ENCODE measurements at regions not wholly inside any gene's neighbourhood (a gene's known extent, or its start where the extent isn't known, plus 50 kb on each side); places are given as distances from the start of the nearest gene placed in this dataset.

GRCh38 chr3:194817936-194818335 is 132.3 kb downstream of the FAM43A start:
- TF ChIP-seq FOXM1 (IDR thresholded peaks at IDR 0.05; ENCODE audit: borderline replicate concordance, low read depth): no peak
- no peak for TF ChIP-seq TAF1 (IDR thresholded peaks at IDR 0.05; ENCODE audit: low read depth)
- no peak for TF ChIP-seq YY1 (IDR thresholded peaks at IDR 0.05; ENCODE audit: low read depth)
- no peak for TF ChIP-seq EGR1 (IDR thresholded peaks at IDR 0.05)
- no peak for TF ChIP-seq TEAD4 (IDR thresholded peaks at IDR 0.05)
- no peak for TF ChIP-seq MAX (IDR thresholded peaks at IDR 0.05)
- no peak for TF ChIP-seq REST (IDR thresholded peaks at IDR 0.05; ENCODE audit: low read depth)
- TF ChIP-seq ZBTB7A (IDR thresholded peaks at IDR 0.05; ENCODE audit: low read depth): no peak
- TF ChIP-seq EP300 (IDR thresholded peaks at IDR 0.05; ENCODE audit: borderline replicate concordance): no peak
- no peak for TF ChIP-seq NFIC (IDR thresholded peaks at IDR 0.05)
- TF ChIP-seq CEBPB (IDR thresholded peaks at IDR 0.05): no peak
- no peak for TF ChIP-seq RAD21 (IDR thresholded peaks at IDR 0.05; ENCODE audit: low read depth)
- no peak for TF ChIP-seq TCF12 (IDR thresholded peaks at IDR 0.05; ENCODE audit: low read depth)
- no peak for TF ChIP-seq CREB1 (IDR thresholded peaks at IDR 0.05; ENCODE audit: low read depth)
- TF ChIP-seq, protein P1, sequence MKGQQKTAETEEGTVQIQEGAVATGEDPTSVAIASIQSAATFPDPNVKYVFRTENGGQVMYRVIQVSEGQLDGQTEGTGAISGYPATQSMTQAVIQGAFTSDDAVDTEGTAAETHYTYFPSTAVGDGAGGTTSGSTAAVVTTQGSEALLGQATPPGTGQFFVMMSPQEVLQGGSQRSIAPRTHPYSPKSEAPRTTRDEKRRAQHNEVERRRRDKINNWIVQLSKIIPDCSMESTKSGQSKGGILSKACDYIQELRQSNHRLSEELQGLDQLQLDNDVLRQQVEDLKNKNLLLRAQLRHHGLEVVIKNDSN (IDR thresholded peaks at IDR 0.05): no peak

- TF ChIP-seq, protein P1 (IDR thresholded peaks at IDR 0.05): no peak
- TF ChIP-seq RAD21 (IDR thresholded peaks at IDR 0.05; ENCODE audit: low read depth): no peak
These were observed 138.4 kb downstream of the FAM43A start for GRCh38 chr3:194824100-194824499.

DNA sequence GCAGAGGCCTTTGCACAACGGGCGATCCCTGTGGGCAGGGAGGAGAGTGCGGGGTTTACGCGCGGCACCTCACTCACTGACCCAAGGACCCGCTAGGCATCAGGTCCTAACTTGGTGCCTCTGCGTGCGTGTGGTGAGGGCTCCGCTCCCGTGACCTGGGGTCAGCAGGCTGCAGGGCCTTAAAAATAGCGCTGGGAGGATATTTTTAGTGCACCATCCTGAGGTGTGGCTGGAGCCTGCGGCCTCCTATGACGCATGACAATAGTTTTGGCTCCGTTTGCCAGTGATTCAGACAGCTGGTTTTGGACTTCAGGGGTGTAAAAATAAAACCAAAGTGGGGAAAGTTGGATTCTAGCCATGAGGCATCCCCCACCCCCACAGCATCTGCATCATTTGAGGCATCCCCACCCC is 139.0 kb downstream of the FAM43A start:
- TF ChIP-seq TAF1 (IDR thresholded peaks at IDR 0.05; ENCODE audit: low read depth) (no peak), TCF12 (IDR thresholded peaks at IDR 0.05; ENCODE audit: low read depth) (no peak), NFIC (IDR thresholded peaks at IDR 0.05) (no peak), MAX (IDR thresholded peaks at IDR 0.05) (no peak), TEAD4 (IDR thresholded peaks at IDR 0.05) (no peak), CEBPB (IDR thresholded peaks at IDR 0.05) (no peak), EGR1 (IDR thresholded peaks at IDR 0.05) (no peak), FOXM1 (IDR thresholded peaks at IDR 0.05; ENCODE audit: borderline replicate concordance, low read depth) (no peak), RAD21 (IDR thresholded peaks at IDR 0.05; ENCODE audit: low read depth) (no peak), REST (IDR thresholded peaks at IDR 0.05; ENCODE audit: low read depth) (no peak), EP300 (IDR thresholded peaks at IDR 0.05; ENCODE audit: borderline replicate concordance) (no peak), YY1 (IDR thresholded peaks at IDR 0.05; ENCODE audit: low read depth) (no peak), CREB1 (IDR thresholded peaks at IDR 0.05; ENCODE audit: low read depth) (no peak), ZBTB7A (IDR thresholded peaks at IDR 0.05; ENCODE audit: low read depth) (no peak)
- TF ChIP-seq, protein P1 (IDR thresholded peaks at IDR 0.05): no peak

GRCh38 chr3:194826594-194826993 is 140.9 kb downstream of the FAM43A start:
- no peak for TF ChIP-seq ZBTB7A (IDR thresholded peaks at IDR 0.05; ENCODE audit: low read depth)
- no peak for TF ChIP-seq EP300 (IDR thresholded peaks at IDR 0.05; ENCODE audit: borderline replicate concordance)
- TF ChIP-seq NFIC (IDR thresholded peaks at IDR 0.05): no peak

GRCh38 chr3:194827486-194827885 is 141.8 kb downstream of the FAM43A start:
- TF ChIP-seq YY1 (IDR thresholded peaks at IDR 0.05; ENCODE audit: low read depth) (no peak), TEAD4 (IDR thresholded peaks at IDR 0.05) (no peak), ZBTB7A (IDR thresholded peaks at IDR 0.05; ENCODE audit: low read depth) (no peak), CREB1 (IDR thresholded peaks at IDR 0.05; ENCODE audit: low read depth) (no peak), RAD21 (IDR thresholded peaks at IDR 0.05; ENCODE audit: low read depth) (no peak), EGR1 (IDR thresholded peaks at IDR 0.05) (no peak), EP300 (IDR thresholded peaks at IDR 0.05; ENCODE audit: borderline replicate concordance) (no peak), TCF12 (IDR thresholded peaks at IDR 0.05; ENCODE audit: low read depth) (no peak), MAX (IDR thresholded peaks at IDR 0.05) (no peak)

GRCh38 chr3:194828116-194828515 is 142.4 kb downstream of the FAM43A start:
- TF ChIP-seq TAF1 (IDR thresholded peaks at IDR 0.05; ENCODE audit: low read depth): no peak
- no peak for TF ChIP-seq REST (IDR thresholded peaks at IDR 0.05; ENCODE audit: low read depth)
- no peak for TF ChIP-seq CEBPB (IDR thresholded peaks at IDR 0.05)
- no peak for TF ChIP-seq FOXM1 (IDR thresholded peaks at IDR 0.05; ENCODE audit: borderline replicate concordance, low read depth)
- TF ChIP-seq TCF12 (IDR thresholded peaks at IDR 0.05; ENCODE audit: low read depth): no peak
- TF ChIP-seq EP300 (IDR thresholded peaks at IDR 0.05; ENCODE audit: borderline replicate concordance): no peak
- TF ChIP-seq NFIC (IDR thresholded peaks at IDR 0.05): no peak
- TF ChIP-seq, protein P1 (IDR thresholded peaks at IDR 0.05): no peak
